ENCODE measurements at regions not wholly inside any gene's neighbourhood (a gene's known extent, or its start where the extent isn't known, plus 50 kb on each side); places are given as distances from the start of the nearest gene placed in this dataset.

GRCh38 chr10:131653140-131653539 is 247.7 kb upstream of the PPP2R2D start:
- no peaks in the 10 kb centered on the region for H3K79me2 ChIP-seq (ENCODE audit: low read length)
- no peak overlapping the region for H3K4me3 ChIP-seq (ENCODE audit: low read length)
- H3K9ac ChIP-seq (ENCODE audit: low read length) = no peak overlapping the region
- H3K4me1 ChIP-seq (ENCODE audit: low read length) = no peaks in the 10 kb centered on the region
- H3K9me3 ChIP-seq (replicated peaks; ENCODE audit: insufficient read depth, low read length) = no peaks in the 10 kb centered on the region
- H3K27me3 ChIP-seq (replicated peaks; ENCODE audit: insufficient read depth, low read length) = no peaks in the 10 kb centered on the region
- H3F3A ChIP-seq (ENCODE audit: insufficient read depth, low read length) = no peaks in the 10 kb centered on the region
- no peaks in the 10 kb centered on the region for H3K9me2 ChIP-seq (replicated peaks; ENCODE audit: insufficient read depth, low read length)
- no peak overlapping the region for H2AFZ ChIP-seq (ENCODE audit: low read length)
- no peak for DNase-seq
- H4K20me1 ChIP-seq (ENCODE audit: insufficient read depth, low read length) = no peaks in the 10 kb centered on the region
- H3K27ac ChIP-seq (ENCODE audit: low read length) = no peak overlapping the region
- TF ChIP-seq EZH2 (optimal IDR thresholded peaks at IDR 0.05; ENCODE audit: low read depth, low read length) (no peak), EZH2phosphoT487 (IDR thresholded peaks at IDR 0.05; ENCODE audit: low read length) (no peak), CTCF (IDR thresholded peaks at IDR 0.05; ENCODE audit: low read length) (no peak)
- no peak overlapping the region for H3K4me2 ChIP-seq (ENCODE audit: low read depth, low read length)
- H3K36me3 ChIP-seq (replicated peaks; ENCODE audit: insufficient read depth, low read length) = no peaks in the 10 kb centered on the region

- no peak overlapping the region for H3K4me3 ChIP-seq (ENCODE audit: low read length)
- TF ChIP-seq EZH2 (optimal IDR thresholded peaks at IDR 0.05; ENCODE audit: low read depth, low read length) = no peak
- no peak for TF ChIP-seq CTCF (IDR thresholded peaks at IDR 0.05; ENCODE audit: low read length)
- no peak for TF ChIP-seq EZH2phosphoT487 (IDR thresholded peaks at IDR 0.05; ENCODE audit: low read length)
- H3K27me3 ChIP-seq (replicated peaks; ENCODE audit: insufficient read depth, low read length) = no peaks in the 10 kb centered on the region
- no peaks in the 10 kb centered on the region for H3K9me3 ChIP-seq (replicated peaks; ENCODE audit: insufficient read depth, low read length)
- no peak for DNase-seq
- no peaks in the 10 kb centered on the region for H3K79me2 ChIP-seq (ENCODE audit: low read length)
- no peak overlapping the region for H3K27ac ChIP-seq (ENCODE audit: low read length)
- H3F3A ChIP-seq (ENCODE audit: insufficient read depth, low read length) = no peaks in the 10 kb centered on the region
- no peak overlapping the region for H2AFZ ChIP-seq (ENCODE audit: low read length)
- no peaks in the 10 kb centered on the region for H3K9me2 ChIP-seq (replicated peaks; ENCODE audit: insufficient read depth, low read length)
- no peaks in the 10 kb centered on the region for H4K20me1 ChIP-seq (ENCODE audit: insufficient read depth, low read length)
- H3K36me3 ChIP-seq (replicated peaks; ENCODE audit: insufficient read depth, low read length) = no peaks in the 10 kb centered on the region
- H3K9ac ChIP-seq (ENCODE audit: low read length) = no peak overlapping the region
- no peaks in the 10 kb centered on the region for H3K4me1 ChIP-seq (ENCODE audit: low read length)
- H3K4me2 ChIP-seq (ENCODE audit: low read depth, low read length) = no peak overlapping the region
Observed at GRCh38 chr10:131653554-131654470, 247.0 kb upstream of the PPP2R2D start.

GRCh38 chr10:131654471-131655087 is 246.2 kb upstream of the PPP2R2D start:
- Histone ChIP-seq H3K9me2 (replicated peaks; ENCODE audit: insufficient read depth, low read length) (no peaks in the 10 kb centered on the region), H2AFZ (ENCODE audit: low read length) (no peak overlapping the region), H3K4me3 (ENCODE audit: low read length) (no peak overlapping the region), H3K36me3 (replicated peaks; ENCODE audit: insufficient read depth, low read length) (no peaks in the 10 kb centered on the region), H3K9me3 (replicated peaks; ENCODE audit: insufficient read depth, low read length) (no peaks in the 10 kb centered on the region), H3K9ac (ENCODE audit: low read length) (no peak overlapping the region), H4K20me1 (ENCODE audit: insufficient read depth, low read length) (no peaks in the 10 kb centered on the region), H3K79me2 (ENCODE audit: low read length) (no peaks in the 10 kb centered on the region), H3K27ac (ENCODE audit: low read length) (no peak overlapping the region), H3F3A (ENCODE audit: insufficient read depth, low read length) (no peaks in the 10 kb centered on the region), H3K27me3 (replicated peaks; ENCODE audit: insufficient read depth, low read length) (no peaks in the 10 kb centered on the region), H3K4me1 (ENCODE audit: low read length) (no peaks in the 10 kb centered on the region), H3K4me2 (ENCODE audit: low read depth, low read length) (no peak overlapping the region)
- TF ChIP-seq EZH2 (optimal IDR thresholded peaks at IDR 0.05; ENCODE audit: low read depth, low read length) (no peak), EZH2phosphoT487 (IDR thresholded peaks at IDR 0.05; ENCODE audit: low read length) (no peak), CTCF (IDR thresholded peaks at IDR 0.05; ENCODE audit: low read length) (no peak)
- no peak for DNase-seq

Data from MM.1S (cell line).